IMR-90 (cell line): ENCODE measurements at regions not wholly inside any gene's neighbourhood (a gene's known extent, or its start where the extent isn't known, plus 50 kb on each side); places are given as distances from the start of the nearest gene placed in this dataset.

ENCODE experiments used
- ATAC-seq: fragments of 200-7000 bp; cut with Tn5 transposase; 2 replicates; pipeline ENCODE4 v1.9.1; 2020; ENCODE audit warnings: low read depth, mild to moderate bottlenecking, moderate library complexity
- BruUV-seq: library from RNA; stranded (reverse); fragments of 400-500 nt; replicated peaks from 2 replicates; lab custom pipeline; 2021; lab: Mats Ljungman, UMichigan
- CTCF ChIA-PET: fragments of 300-600 bp; formaldehyde crosslinking; extraction: SDS; loops from one replicate; lab custom pipeline; 2021; ENCODE audit warnings: antibody characterized with exemption; lab: Yijun Ruan, JAX
- POLR2A ChIA-PET: fragments of 300-600 bp; sonication (Branson Sonifier 250); formaldehyde crosslinking; loops from one replicate; lab custom pipeline; 2022; ENCODE audit warnings: antibody characterized with exemption; ENCODE audit not compliant: unreplicated experiment; lab: Charles Lee
- DNase-seq: peaks from one replicate; pipeline ENCODE4 v3.0.0; 2013
- H2AFZ ChIP-seq: replicated peaks from 2 replicates; pipeline ENCODE3; 2013; ENCODE audit warnings: low read length, mild to moderate bottlenecking; ENCODE audit not compliant: poor library complexity
- H2AK5ac ChIP-seq: 2 replicates; pipeline ENCODE4 v1.6.1; 2013; ENCODE audit warnings: low read depth, low read length, inconsistent platforms
- H2AK9ac ChIP-seq: replicated peaks from 2 replicates; pipeline ENCODE3; 2013; ENCODE audit warnings: mild to moderate bottlenecking, low read depth, low read length, moderate library complexity; ENCODE audit not compliant: poor library complexity
- H2BK120ac ChIP-seq: 2 replicates; pipeline ENCODE4 v1.6.1; 2013; ENCODE audit warnings: low read depth, low read length, inconsistent platforms
- H2BK15ac ChIP-seq: 3 replicates; pipeline ENCODE4 v1.6.1; 2013; ENCODE audit warnings: low read depth, low read length, inconsistent platforms
- H2BK20ac ChIP-seq: 2 replicates; pipeline ENCODE4 v1.6.1; 2013; ENCODE audit warnings: low read depth, mild to moderate bottlenecking, inconsistent platforms, low read length, moderate library complexity
- H2BK5ac ChIP-seq: 2 replicates; pipeline ENCODE4 v1.6.1; 2013; ENCODE audit warnings: mild to moderate bottlenecking, low read depth, low read length, inconsistent platforms; ENCODE audit not compliant: poor library complexity, severe bottlenecking
- H3K14ac ChIP-seq: replicated peaks from 2 replicates; pipeline ENCODE4 v1.6.1; 2013; ENCODE audit warnings: low read depth, low read length, inconsistent platforms
- H3K18ac ChIP-seq: 2 replicates; pipeline ENCODE4 v1.6.1; 2013; ENCODE audit warnings: low read depth, low read length, control low read depth
- H3K23ac ChIP-seq: 2 replicates; pipeline ENCODE4 v1.6.1; 2013; ENCODE audit warnings: low read depth, low read length, inconsistent platforms
- H3K27ac ChIP-seq: 2 replicates; pipeline ENCODE4 v1.5.1; 2013; ENCODE audit warnings: mild to moderate bottlenecking, control low read depth, low read length; ENCODE audit not compliant: insufficient read depth
- H3K27me3 ChIP-seq: 2 replicates; pipeline ENCODE4 v1.6.1; 2013; ENCODE audit warnings: low read length; ENCODE audit not compliant: control insufficient read depth, insufficient read depth
- H3K36me3 ChIP-seq: 2 replicates; pipeline ENCODE4 v1.6.1; 2013; ENCODE audit warnings: low read length, mixed read lengths; ENCODE audit not compliant: control insufficient read depth, insufficient read depth
- H3K4ac ChIP-seq: 2 replicates; pipeline ENCODE4 v1.6.1; 2013; ENCODE audit warnings: low read depth, low read length, inconsistent platforms
- H3K4me1 ChIP-seq: 2 replicates; pipeline ENCODE4 v1.6.1; 2013; ENCODE audit warnings: low read length, mixed read lengths; ENCODE audit not compliant: control insufficient read depth, insufficient read depth
- H3K4me2 ChIP-seq: 2 replicates; pipeline ENCODE4 v1.6.1; 2013; ENCODE audit warnings: low read depth, mild to moderate bottlenecking, control low read depth, low read length, moderate library complexity
- H3K4me3 ChIP-seq: 2 replicates; pipeline ENCODE4 v1.5.1; 2013; ENCODE audit warnings: low read depth, mild to moderate bottlenecking, control low read depth, low read length, moderate library complexity; ENCODE audit not compliant: insufficient read depth
- H3K56ac ChIP-seq: 2 replicates; pipeline ENCODE4 v1.6.1; 2013; ENCODE audit warnings: low read length, inconsistent platforms; ENCODE audit not compliant: insufficient read depth; ENCODE audit errors: extremely low read depth
- H3K79me1 ChIP-seq, 2 experiments: 2 replicates each; pipeline ENCODE4 v1.6.1; 2013; ENCODE audit warnings: low read length in 2 of 2, inconsistent platforms in 1 of 2, low read depth in 1 of 2
- H3K9ac ChIP-seq: 2 replicates; pipeline ENCODE4 v1.6.1; 2013; ENCODE audit warnings: low read depth, low read length, control low read depth
- H3K9me1 ChIP-seq: 2 replicates; pipeline ENCODE4 v1.6.1; 2013; ENCODE audit warnings: low read length, inconsistent platforms; ENCODE audit not compliant: insufficient read depth
- H3K9me3 ChIP-seq: 2 replicates; pipeline ENCODE4 v1.6.1; 2013; ENCODE audit warnings: low read length; ENCODE audit not compliant: control insufficient read depth, insufficient read depth
- H4K20me1 ChIP-seq: 2 replicates; pipeline ENCODE4 v1.6.1; 2013; ENCODE audit warnings: low read length, inconsistent platforms; ENCODE audit not compliant: insufficient read depth
- H4K5ac ChIP-seq: 2 replicates; pipeline ENCODE4 v1.6.1; 2013; ENCODE audit warnings: mild to moderate bottlenecking, low read depth, low read length, control low read depth
- H4K8ac ChIP-seq, 2 experiments: 2 replicates each; pipeline ENCODE4 v1.6.1; 2013; ENCODE audit warnings: low read depth in 2 of 2, low read length in 2 of 2, control low read depth in 1 of 2, inconsistent platforms in 1 of 2
- H4K91ac ChIP-seq: 2 replicates; pipeline ENCODE4 v1.6.1; 2013; ENCODE audit warnings: low read depth, low read length, inconsistent platforms; ENCODE audit not compliant: insufficient read depth
- BHLHE40 ChIP-seq: fragments of 150-350 bp; IDR thresholded peaks from 2 replicates; pipeline ENCODE4 v1.6.1; 2016; ENCODE audit warnings: mild to moderate bottlenecking, low read depth, low read length
- CEBPB ChIP-seq: IDR thresholded peaks from 2 replicates; pipeline ENCODE4 v1.6.1; 2012; ENCODE audit warnings: low read depth, low read length, improper control_type of control experiment
- CHD1 ChIP-seq: IDR thresholded peaks from 2 replicates; pipeline ENCODE4 v1.6.1; 2012; ENCODE audit warnings: low read depth, low read length, improper control_type of control experiment
- CTCF ChIP-seq: conservative IDR thresholded peaks from 2 replicates; pipeline ENCODE4 v1.5.1; 2012; ENCODE audit warnings: mild to moderate bottlenecking, low read depth, low read length, improper control_type of control experiment
- ELK1 ChIP-seq: fragments of 150-350 bp; IDR thresholded peaks from 2 replicates; pipeline ENCODE4 v1.6.1; 2016; ENCODE audit warnings: low read depth, mild to moderate bottlenecking, low read length, moderate library complexity, borderline replicate concordance
- FOS ChIP-seq: fragments of 150-350 bp; IDR thresholded peaks from 2 replicates; pipeline ENCODE4 v1.6.1; 2016; ENCODE audit warnings: low read depth, low read length
- MAFK ChIP-seq: IDR thresholded peaks from 2 replicates; pipeline ENCODE4 v1.6.1; 2012; ENCODE audit warnings: low read depth, low read length, improper control_type of control experiment
- MAZ ChIP-seq: IDR thresholded peaks from 2 replicates; pipeline ENCODE4 v1.6.1; 2012; ENCODE audit warnings: low read depth, mild to moderate bottlenecking, low read length, improper control_type of control experiment, moderate library complexity, borderline replicate concordance
- MXI1 ChIP-seq: IDR thresholded peaks from 2 replicates; pipeline ENCODE4 v1.6.1; 2012; ENCODE audit warnings: low read depth, mild to moderate bottlenecking, low read length, moderate library complexity, borderline replicate concordance
- NFE2L2 ChIP-seq: fragments of 150-350 bp; IDR thresholded peaks from 2 replicates; pipeline ENCODE4 v1.6.1; 2016; ENCODE audit warnings: low read depth, mild to moderate bottlenecking, low read length
- POLR2A ChIP-seq: IDR thresholded peaks from 2 replicates; pipeline ENCODE4 v1.6.1; 2012; ENCODE audit warnings: mild to moderate bottlenecking, low read depth, low read length
- RAD21 ChIP-seq: IDR thresholded peaks from 2 replicates; pipeline ENCODE4 v1.6.1; 2012; ENCODE audit warnings: low read length, improper control_type of control experiment
- RCOR1 ChIP-seq: IDR thresholded peaks from 2 replicates; pipeline ENCODE4 v1.6.1; 2012; ENCODE audit warnings: mild to moderate bottlenecking, low read length, improper control_type of control experiment; ENCODE audit not compliant: insufficient replicate concordance
- RFX5 ChIP-seq: IDR thresholded peaks from 2 replicates; pipeline ENCODE4 v1.8.0; 2012; ENCODE audit warnings: low read depth, mild to moderate bottlenecking, low read length, moderate library complexity
- SMC3 ChIP-seq: fragments of 150-350 bp; IDR thresholded peaks from 2 replicates; pipeline ENCODE4 v1.6.1; 2016; ENCODE audit warnings: low read depth, mild to moderate bottlenecking, antibody characterized with exemption, low read length, moderate library complexity
- WGBS, 2 experiments: methylation state at CpG; one replicate each; pipeline versions ENCODE4 v1.1.5 to v1.1.7; 2013; ENCODE audit warnings: missing lambda C conversion rate in 2 of 2; ENCODE audit not compliant: insufficient read length in 1 of 2; ENCODE audit errors: extremely low coverage in 2 of 2; 5-methylcytosine and 5-hydroxymethylcytosine counted together
- dilution Hi-C: fragments of 300-500 bp; cut with HindIII; formaldehyde crosslinking; loops from one replicate; pipeline ENCODE4 v1.14.3; 2018; ENCODE audit warnings: low sequenced_read_pairs; ENCODE audit not compliant: unreplicated experiment
- in situ Hi-C: fragments of 300-500 bp; cut with MboI; formaldehyde crosslinking; loops from 3 replicates; pipeline ENCODE4 v1.14.3; 2019; ENCODE audit warnings: low sequenced_read_pairs, inconsistent platforms, mixed read lengths
- intact Hi-C: fragments of 100-400 bp; cut with micrococcal nuclease; formaldehyde crosslinking; loops from 2 replicates; pipeline ENCODE4 v1.10.0; 2022
- TF ChIP-seq, protein P1 (sequence below): fragments of 150-350 bp; IDR thresholded peaks from 2 replicates; pipeline ENCODE4 v1.6.1; 2017; ENCODE audit warnings: mild to moderate bottlenecking, antibody characterized with exemption, low read length, low read depth

DNA sequence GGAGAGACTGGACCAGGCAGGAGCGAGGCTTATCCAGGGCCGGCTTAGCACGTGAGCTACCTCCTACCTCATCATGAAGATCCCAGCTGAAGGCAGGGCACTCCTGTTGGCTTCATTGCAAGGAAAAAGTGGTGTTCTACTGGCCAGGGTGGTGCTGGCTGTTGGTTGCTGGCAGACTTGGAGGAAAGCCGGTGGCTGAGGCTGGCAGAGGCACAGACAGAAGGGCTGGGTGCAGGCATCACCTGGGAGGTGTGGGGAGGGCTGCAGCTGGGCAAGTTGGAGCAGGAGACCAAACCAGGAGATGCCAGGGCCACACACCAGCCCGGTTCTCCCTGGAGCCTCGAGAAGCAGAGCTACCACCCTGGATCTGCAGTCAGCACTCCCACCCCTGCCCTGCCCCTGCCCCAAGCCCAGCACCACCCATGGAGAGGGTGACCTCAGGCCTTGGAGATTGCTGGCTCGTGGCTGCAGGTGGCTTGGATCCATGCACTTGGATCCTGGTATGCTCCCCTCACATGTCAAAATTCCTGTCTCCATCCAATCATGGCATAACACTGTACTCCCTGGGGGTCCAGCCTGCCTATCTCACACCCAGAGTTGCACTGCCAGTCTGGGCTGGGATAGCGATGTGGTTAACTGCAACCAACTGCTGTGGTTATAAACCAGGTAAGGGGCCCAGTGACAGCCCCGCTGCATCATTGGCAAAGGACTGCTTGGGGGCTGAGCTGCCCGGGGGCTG is 49.7 kb downstream of the GLI2 start:
- no peak for TF ChIP-seq RFX5
- TF ChIP-seq FOS = no peak
- TF ChIP-seq NFE2L2 = no peak
- no peak for TF ChIP-seq MXI1
- no peak for TF ChIP-seq MAFK
- no peak for TF ChIP-seq BHLHE40
- TF ChIP-seq CEBPB = no peak
- no peak for TF ChIP-seq ELK1
- no peak for TF ChIP-seq CHD1
- TF ChIP-seq RAD21 = no peak
- TF ChIP-seq, protein P1, sequence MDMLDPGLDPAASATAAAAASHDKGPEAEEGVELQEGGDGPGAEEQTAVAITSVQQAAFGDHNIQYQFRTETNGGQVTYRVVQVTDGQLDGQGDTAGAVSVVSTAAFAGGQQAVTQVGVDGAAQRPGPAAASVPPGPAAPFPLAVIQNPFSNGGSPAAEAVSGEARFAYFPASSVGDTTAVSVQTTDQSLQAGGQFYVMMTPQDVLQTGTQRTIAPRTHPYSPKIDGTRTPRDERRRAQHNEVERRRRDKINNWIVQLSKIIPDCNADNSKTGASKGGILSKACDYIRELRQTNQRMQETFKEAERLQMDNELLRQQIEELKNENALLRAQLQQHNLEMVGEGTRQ = no peak
- TF ChIP-seq MAZ = no peak
- no peak for TF ChIP-seq RCOR1
- no peak for TF ChIP-seq POLR2A
- TF ChIP-seq CTCF = no peak
- TF ChIP-seq SMC3 = no peak
- Histone ChIP-seq H3K9ac (no peak overlapping the region), H3K56ac (no peak overlapping the region), H3K18ac (no peak overlapping the region), H3K36me3 (peaks cover 2% of the 10 kb centered on the region; the same call in 1 of the 2 replicates), H2AK9ac (no peak overlapping the region), H3K9me3 (no peaks in the 10 kb centered on the region), H3K27ac (no peak overlapping the region), H4K8ac (no peak overlapping the region), H2AFZ (no peak overlapping the region), H3K4me1 (peaks cover 32% of the 10 kb centered on the region), H4K20me1 (peaks cover 89% of the 10 kb centered on the region), H3K4me2 (no peak overlapping the region), H2BK5ac (no peak overlapping the region), H3K23ac (no peak overlapping the region), H3K79me1 (peaks cover 40 to 93% of the 10 kb centered on the region in 2 experiments), H2BK120ac (no peak overlapping the region), H3K4me3 (no peak overlapping the region), H4K91ac (no peak overlapping the region), H3K14ac (no peak overlapping the region), H3K9me1 (peaks cover 46% of the 10 kb centered on the region), H2BK15ac (no peak overlapping the region), H2BK20ac (no peak overlapping the region), H3K4ac (no peak overlapping the region), H3K27me3 (no peaks in the 10 kb centered on the region), H4K5ac (no peak overlapping the region), H2AK5ac (no peak overlapping the region)
- ChIA-PET POLR2A (no interaction called here), CTCF (no interaction called here)
- intact Hi-C loops = no loop called here
- no peak for DNase-seq
- in situ Hi-C loops = no loop called here
- WGBS, 2 experiments = 100% methylated on average over 1 of the region's 10 CpGs; no CpG with 5 or more reads in 1 of the 2 experiments
- no peak for ATAC-seq
- BruUV-seq = no TSS peak
- dilution Hi-C loops = no loop called here
